ENCODE measurements at regions not wholly inside any gene's neighbourhood (a gene's known extent, or its start where the extent isn't known, plus 50 kb on each side); places are given as distances from the start of the nearest gene placed in this dataset.

DNA sequence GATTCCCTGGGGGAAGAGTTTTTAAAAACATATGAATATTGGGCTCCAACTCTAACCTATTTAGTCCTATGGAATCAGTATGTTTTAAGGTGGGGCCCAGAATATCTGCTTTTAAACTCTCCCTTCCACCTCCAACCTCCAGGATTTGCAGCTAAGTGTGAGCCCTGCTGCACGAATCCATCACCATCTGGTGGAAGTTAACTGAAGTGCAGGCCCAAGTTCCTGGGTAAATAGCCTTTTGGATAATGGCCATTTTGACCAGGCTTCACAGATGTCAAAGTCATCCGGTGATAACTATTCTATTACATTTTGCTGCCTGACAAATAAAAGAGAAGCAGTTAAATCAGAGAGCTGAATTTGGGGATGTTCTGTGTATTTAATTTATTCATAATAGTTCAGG lies 58.1 kb upstream of the RMST start:
- DNase-seq (ENCODE audit: extremely low read depth, low read depth, low spot score), result no peak

DNA sequence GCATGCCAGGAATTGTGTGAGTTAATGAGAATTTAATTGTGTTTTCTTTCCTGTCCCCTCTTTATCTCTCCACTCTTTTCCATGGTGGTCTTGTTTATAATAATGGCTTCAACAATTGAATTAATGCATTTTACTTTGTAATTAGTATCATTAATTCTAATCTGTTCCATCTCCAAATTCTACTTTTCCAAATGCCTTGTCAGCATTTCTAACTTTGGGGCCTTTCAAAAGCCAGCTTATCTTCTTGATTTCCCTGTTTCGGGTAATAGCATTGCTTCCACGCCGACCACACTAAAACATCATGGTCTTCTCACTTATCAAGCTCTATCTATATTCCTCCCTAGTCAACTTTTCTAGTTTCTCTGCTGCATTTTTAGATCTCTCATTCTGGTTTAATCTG lies 54.2 kb upstream of the RMST start:
- no peak for DNase-seq (ENCODE audit: extremely low read depth, low read depth, low spot score)

DNA sequence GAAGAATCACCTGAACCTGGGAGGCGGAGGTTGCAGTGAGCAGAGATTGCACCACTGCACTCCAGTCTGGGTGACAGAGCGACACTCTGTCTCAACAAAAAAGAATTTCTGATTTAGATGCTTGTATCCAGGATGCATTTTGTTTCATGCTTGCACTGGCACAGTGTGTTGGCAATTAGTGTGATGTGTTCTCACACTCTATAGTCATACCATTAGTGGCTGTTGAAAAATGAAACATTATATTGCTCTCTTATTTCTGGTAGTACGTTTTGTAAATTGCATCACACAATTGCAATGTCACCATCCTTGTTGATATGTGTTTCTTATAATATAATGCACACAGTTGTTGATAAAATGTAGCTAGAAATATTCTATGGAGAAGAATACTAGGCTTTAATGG lies 51.3 kb upstream of the RMST start:
- DNase-seq (ENCODE audit: extremely low read depth, low read depth, low spot score), result no peak

Measured in glomerular endothelial cell (primary cell).